NCI-H2227 treated with DMSO at 0.1 percent for 48 hours (cell line): ENCODE measurements at regions not wholly inside any gene's neighbourhood (a gene's known extent, or its start where the extent isn't known, plus 50 kb on each side); places are given as distances from the start of the nearest gene placed in this dataset.
A peak's percentile ranks its signal among the peaks of the same experiment; 100 is the strongest.

Experiments
- DNase-seq: peaks from one replicate; lab custom pipeline; 2025; lab: John Stamatoyannopoulos, UW

GRCh38 chr5:167895899-167896659 is 395.4 kb upstream of the WWC1 start:
- no peak for DNase-seq

DNA sequence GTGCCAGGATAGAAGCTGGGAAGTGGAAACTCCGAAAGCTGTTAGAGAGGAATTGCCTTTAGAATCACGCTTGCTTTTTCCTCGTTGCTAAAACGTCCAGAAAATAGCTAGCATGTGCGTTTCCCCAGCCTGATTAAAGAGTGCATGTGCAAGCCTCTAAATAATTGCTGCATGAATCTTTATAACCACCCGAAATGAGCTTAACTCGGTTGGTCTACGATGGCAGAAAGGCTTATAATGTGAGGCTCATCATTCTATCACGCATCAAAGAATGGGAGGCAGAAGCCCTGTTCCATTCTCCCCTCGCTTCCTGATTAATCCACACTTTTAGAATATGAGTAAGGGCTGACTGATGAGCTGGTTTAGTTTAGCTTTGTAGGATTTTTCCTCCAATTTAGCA is 394.6 kb upstream of the WWC1 start:
- DNase-seq: no peak

DNA sequence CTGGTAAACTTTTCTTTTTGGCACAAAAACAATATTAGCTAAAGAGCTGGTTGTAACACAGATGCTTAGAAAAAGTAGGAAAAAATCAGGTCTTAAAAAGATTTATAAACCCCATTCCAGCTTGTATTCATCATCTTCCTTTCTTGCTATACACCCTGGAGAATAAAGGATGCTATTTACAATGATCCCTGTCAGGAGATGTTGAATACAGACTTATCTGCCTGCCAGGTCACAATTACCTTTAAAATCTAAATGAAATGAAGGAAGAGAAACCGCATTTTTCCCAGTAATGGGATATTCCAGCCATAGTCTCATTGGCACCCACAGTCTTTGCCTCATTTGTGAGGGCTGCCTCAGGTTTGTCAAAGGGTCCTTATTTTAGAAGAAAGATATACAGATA is 394.1 kb upstream of the WWC1 start:
- no peak for DNase-seq

- DNase-seq: no peak
Observed at GRCh38 chr5:167898361-167899042, 392.9 kb upstream of the WWC1 start.

DNA sequence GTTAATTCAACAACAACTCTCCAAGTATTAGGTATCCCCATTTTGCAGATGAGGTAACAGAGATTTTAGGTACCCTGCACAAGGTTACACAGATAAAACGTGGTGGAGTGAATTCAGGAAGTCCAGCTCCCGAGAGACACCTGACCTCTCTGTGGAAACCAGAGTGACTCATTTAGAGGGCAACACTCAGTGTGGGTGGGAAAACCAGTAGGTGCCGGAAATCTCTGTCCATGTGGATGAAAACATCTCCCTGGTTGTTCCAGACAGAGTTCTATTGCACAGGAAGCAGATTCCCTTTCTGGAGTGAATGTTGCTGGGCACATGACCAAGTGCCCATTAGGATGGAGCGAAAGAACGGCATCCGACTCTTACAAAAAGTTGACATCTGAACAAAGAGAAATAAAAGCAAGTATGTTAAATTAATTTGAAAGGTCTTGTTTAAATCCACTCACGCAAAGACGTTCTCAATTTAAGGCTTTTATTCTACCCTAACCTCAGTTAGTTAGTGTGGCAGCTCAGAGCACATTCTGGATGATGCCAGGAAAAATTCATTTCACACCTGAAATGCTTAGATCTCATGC is 391.9 kb upstream of the WWC1 start:
- DNase-seq: no peak

- DNase-seq: no peak
Observed at GRCh38 chr5:167900340-167900935, 391.0 kb upstream of the WWC1 start.

GRCh38 chr5:167902298-167902697 is 389.1 kb upstream of the WWC1 start:
- DNase-seq: no peak

DNA sequence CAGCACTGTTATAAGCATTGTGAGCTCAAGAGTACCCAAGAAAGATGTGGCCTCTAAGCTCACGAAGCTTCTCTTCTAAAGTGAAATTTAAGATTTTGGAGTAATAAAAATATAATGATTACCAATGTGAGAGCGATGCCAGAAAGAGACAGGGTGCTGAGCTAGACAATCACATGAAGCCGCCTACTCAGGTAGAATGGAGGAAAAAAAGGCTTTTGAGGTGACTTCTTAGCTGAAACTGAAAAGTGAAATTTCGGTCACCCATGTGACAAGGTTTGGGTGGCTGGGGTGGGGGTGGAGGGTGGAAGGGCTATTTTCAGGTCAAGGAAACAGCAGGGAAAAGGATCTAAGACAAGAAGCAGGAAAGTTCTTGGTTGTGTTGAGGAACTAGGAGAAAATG is 388.2 kb upstream of the WWC1 start:
- no peak for DNase-seq

DNA sequence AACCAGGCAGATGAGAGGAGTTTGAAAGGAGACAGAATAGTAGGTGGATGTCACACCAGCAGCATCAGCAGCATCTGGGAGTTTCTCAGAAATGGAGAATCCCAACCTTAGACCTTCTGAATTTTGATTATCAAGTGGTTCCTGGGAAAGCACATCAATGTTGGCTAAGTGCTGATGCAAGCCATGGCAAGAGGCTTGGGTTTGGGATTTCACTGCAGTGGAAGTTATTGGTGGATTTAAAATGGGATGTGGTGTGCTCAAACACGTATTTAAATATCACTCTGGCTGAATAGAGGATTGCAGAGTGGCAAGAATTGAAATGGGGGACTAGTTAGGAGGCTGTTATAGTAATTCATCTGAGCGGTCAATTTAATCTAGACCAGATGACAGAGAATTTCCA is 387.8 kb upstream of the WWC1 start:
- no peak for DNase-seq

- DNase-seq: peak; percentile 27
Observed at GRCh38 chr5:167905919-167906853, 385.3 kb upstream of the WWC1 start.

- DNase-seq: no peak
Observed at GRCh38 chr5:167908606-167909005, 382.8 kb upstream of the WWC1 start.

DNA sequence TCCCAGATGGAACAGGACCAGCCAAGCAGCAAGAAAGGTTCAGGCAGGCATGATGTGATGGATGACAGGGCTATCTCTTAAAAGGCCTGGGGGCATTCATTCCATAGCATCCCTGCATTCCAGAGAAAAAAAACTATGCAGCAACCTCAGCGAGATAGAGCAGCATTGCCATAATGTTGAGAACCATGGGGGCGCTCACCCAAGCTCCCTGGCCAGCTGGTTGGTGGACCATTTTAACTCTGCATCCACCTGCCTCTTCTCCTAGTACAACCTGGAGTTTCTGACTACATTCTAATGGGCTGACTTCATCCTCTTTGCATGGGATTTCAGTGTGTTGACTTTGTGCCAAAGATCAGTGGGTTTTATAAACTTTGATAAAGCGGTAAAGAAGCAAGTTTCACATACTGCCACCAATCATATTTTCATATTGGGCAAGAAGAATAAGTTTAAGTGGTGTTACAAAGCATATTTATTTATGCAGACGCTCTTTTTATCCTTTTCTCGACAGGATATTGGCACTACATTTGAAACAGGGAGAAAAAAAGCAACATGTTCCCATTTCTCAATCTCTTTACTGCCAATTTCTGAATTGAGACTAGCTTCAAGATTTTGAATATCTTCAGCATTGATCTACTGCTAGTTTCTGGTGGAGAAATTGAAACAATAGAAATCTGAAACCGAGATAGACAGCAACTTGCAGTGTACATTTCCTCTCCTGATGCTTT is 378.3 kb upstream of the WWC1 start:
- no peak for DNase-seq

GRCh38 chr5:167915237-167915636 is 376.2 kb upstream of the WWC1 start:
- no peak for DNase-seq

DNA sequence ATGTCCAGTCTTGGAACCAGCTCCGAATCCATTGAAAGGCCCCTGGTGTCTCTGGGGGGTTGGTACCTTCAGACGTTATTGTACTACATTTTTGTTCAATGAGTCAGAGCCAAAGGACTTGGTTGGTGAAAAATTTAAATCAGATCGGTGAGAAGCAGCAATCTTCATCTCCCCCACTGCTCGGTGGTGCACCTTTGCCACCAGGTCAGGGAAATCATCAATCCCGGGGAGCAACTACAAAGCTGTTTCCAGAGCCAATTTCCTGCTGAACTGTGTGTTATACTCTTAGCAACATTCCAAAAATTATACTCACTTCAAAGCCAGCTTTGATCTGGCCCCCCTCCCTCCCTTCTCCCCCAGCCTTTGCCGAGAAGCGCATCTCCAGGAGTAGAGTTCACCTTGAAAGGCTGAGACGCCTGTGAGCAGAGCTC is 375.2 kb upstream of the WWC1 start:
- DNase-seq: no peak

- no peak for DNase-seq
Observed at GRCh38 chr5:167916706-167917105, 374.7 kb upstream of the WWC1 start.

GRCh38 chr5:167918184-167918812 is 373.1 kb upstream of the WWC1 start:
- DNase-seq: peak; percentile 26

GRCh38 chr5:167918813-167919483 is 372.5 kb upstream of the WWC1 start:
- DNase-seq: peak; percentile 36

DNA sequence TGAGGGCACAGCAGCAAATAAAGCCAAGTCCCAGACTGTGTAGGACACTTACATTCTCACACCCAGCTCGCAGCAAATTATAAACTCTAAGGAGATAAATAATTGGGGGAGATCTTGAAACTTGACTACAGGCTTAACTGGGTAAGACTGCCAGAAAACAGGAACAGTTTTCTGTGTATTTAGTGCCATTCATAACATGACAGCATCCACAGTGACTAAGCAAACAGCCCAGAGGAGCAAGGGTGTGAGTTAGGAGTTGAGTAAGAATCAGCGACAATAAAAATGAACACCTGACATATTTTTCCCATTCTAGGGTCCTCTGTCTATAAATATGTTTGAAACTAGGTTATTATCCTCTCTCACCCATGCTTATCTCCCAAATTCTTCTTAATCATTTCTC is 370.9 kb upstream of the WWC1 start:
- DNase-seq: no peak

GRCh38 chr5:167921796-167922195 is 369.6 kb upstream of the WWC1 start:
- no peak for DNase-seq

- no peak for DNase-seq
Observed at GRCh38 chr5:167923396-167923795, 368.0 kb upstream of the WWC1 start.
